Gastroesophageal sphincter (tissue), 3 donors: ENCODE measurements at regions not wholly inside any gene's neighbourhood (a gene's known extent, or its start where the extent isn't known, plus 50 kb on each side); places are given as distances from the start of the nearest gene placed in this dataset.

ENCODE experiments used
- CTCF ChIP-seq, 4 experiments: fragments of 200-600 bp in 2 of 4; fragments of 450-650 bp in 2 of 4; sonication (generic) in 1 of 4; IDR thresholded peaks; one replicate each; pipeline ENCODE4 v1.5.1; 2017 to 2019; ENCODE audit warnings: antibody characterized with exemption in 4 of 4, mild to moderate bottlenecking in 2 of 4, moderate library complexity in 2 of 4
- EP300 ChIP-seq: sonication (generic); formaldehyde crosslinking; IDR thresholded peaks from one replicate; pipeline ENCODE4 v1.6.1; 2017; ENCODE audit warnings: antibody characterized with exemption, mild to moderate bottlenecking

DNA sequence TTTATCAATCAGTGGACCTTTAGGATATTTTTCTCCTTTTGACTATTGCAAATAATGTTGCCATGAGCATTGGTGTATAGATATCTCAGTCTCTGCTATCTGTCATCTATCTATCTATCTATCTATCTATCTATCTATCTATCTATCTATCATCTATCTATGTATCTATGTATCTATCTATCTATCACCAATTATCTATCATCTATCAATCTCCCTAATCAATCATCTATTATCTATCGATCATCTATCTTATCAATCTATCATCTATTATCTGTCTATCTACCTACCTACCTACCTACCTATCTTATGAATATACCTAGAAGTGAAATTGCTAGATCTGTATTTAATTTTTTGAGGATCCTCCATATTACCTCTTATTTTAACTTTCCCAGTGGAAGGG, 69.6 kb downstream of the EMX2 start:
- TF ChIP-seq EP300 (no peak), CTCF (IDR thresholded peaks at IDR 0.05) (no peak)
